Cardiac muscle cell (in vitro differentiated cells and primary cell): ENCODE measurements at regions not wholly inside any gene's neighbourhood (a gene's known extent, or its start where the extent isn't known, plus 50 kb on each side); places are given as distances from the start of the nearest gene placed in this dataset.

Experiments
- DNase-seq, 2 donors: peaks; one replicate each; pipeline versions ENCODE4 v3.0.0 to v3.0.0-alpha.2; 2010 to 2017; ENCODE audit warnings: low read depth in 1 of 2, low spot score in 1 of 2
- H3K27ac ChIP-seq: fragments of 200-600 bp; sonication (generic); 2 replicates; pipeline ENCODE4 v1.5.1; 2016
- H3K27me3 ChIP-seq: fragments of 200-600 bp; sonication (generic); 2 replicates; pipeline ENCODE4 v1.6.0; 2016; ENCODE audit warnings: control low read depth
- H3K36me3 ChIP-seq: fragments of 200-600 bp; sonication (generic); 2 replicates; pipeline ENCODE4 v1.5.1; 2016; ENCODE audit warnings: control low read depth
- H3K4me1 ChIP-seq: fragments of 200-600 bp; sonication (generic); 2 replicates; pipeline ENCODE4 v1.8.1; 2017; ENCODE audit warnings: low read depth, mild to moderate bottlenecking, mixed run types
- H3K4me3 ChIP-seq: fragments of 200-600 bp; sonication (generic); 2 replicates; pipeline ENCODE4 v1.5.1; 2016; ENCODE audit warnings: mild to moderate bottlenecking
- H3K9me3 ChIP-seq: fragments of 200-600 bp; sonication (generic); 2 replicates; pipeline ENCODE4 v1.5.1; 2017; ENCODE audit warnings: low read depth, mild to moderate bottlenecking, control low read depth
- CTCF ChIP-seq: IDR thresholded peaks from 2 replicates; pipeline ENCODE4 v1.5.1; 2012; ENCODE audit warnings: low read depth, mild to moderate bottlenecking, low read length

- Histone ChIP-seq H3K4me3 (no peak overlapping the region), H3K36me3 (no peaks in the 10 kb centered on the region), H3K27me3 (no peaks in the 10 kb centered on the region), H3K4me1 (no peaks in the 10 kb centered on the region), H3K27ac (no peak overlapping the region), H3K9me3 (no peaks in the 10 kb centered on the region)
- no peak for DNase-seq
- TF ChIP-seq CTCF: no peak
Measured at GRCh38 chr11:25612806-25613205, 719.1 kb upstream of the ANO3 start.

- no peak overlapping the region for H3K27ac ChIP-seq
- H3K9me3 ChIP-seq: no peaks in the 10 kb centered on the region
- H3K27me3 ChIP-seq: no peaks in the 10 kb centered on the region
- DNase-seq: no peak
- no peak overlapping the region for H3K4me3 ChIP-seq
- no peak for TF ChIP-seq CTCF
- H3K4me1 ChIP-seq: no peaks in the 10 kb centered on the region
- no peaks in the 10 kb centered on the region for H3K36me3 ChIP-seq
Measured at GRCh38 chr11:25613451-25613850, 718.5 kb upstream of the ANO3 start.

DNA sequence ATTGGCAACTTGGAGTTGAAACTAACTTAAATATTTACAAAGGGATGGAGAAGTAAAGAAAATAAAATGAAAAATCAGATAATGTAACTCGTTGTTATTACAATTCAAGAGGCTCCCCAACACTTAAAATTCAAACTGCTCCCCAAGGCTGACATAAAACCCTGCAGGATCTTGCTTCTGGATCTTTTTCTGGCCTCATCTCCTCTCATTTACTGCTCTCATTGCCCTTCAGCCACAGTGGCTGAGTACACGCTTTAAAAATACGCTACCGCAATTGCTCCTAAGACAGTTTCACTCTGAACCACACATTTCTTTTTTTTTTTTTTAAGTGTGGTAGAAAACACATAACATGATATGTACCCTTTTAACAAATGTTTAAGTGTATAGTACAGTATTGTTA is 718.1 kb upstream of the ANO3 start:
- no peaks in the 10 kb centered on the region for H3K9me3 ChIP-seq
- H3K36me3 ChIP-seq: no peaks in the 10 kb centered on the region
- H3K27me3 ChIP-seq: no peaks in the 10 kb centered on the region

GRCh38 chr11:25615069-25615468 is 716.9 kb upstream of the ANO3 start:
- TF ChIP-seq CTCF: no peak
- Histone ChIP-seq H3K36me3 (no peaks in the 10 kb centered on the region), H3K27ac (no peak overlapping the region), H3K4me1 (no peaks in the 10 kb centered on the region), H3K4me3 (no peak overlapping the region), H3K27me3 (no peaks in the 10 kb centered on the region), H3K9me3 (no peaks in the 10 kb centered on the region)
- no peak for DNase-seq

More for the DNA sequence above, 718.1 kb upstream of the ANO3 start:
- no peak for DNase-seq
- TF ChIP-seq CTCF: no peak
- H3K4me1 ChIP-seq: no peaks in the 10 kb centered on the region
- no peak overlapping the region for H3K4me3 ChIP-seq
- H3K27ac ChIP-seq: no peak overlapping the region

GRCh38 chr11:25615841-25616240 is 716.1 kb upstream of the ANO3 start:
- Histone ChIP-seq H3K27ac (no peak overlapping the region), H3K27me3 (no peaks in the 10 kb centered on the region), H3K4me3 (no peak overlapping the region), H3K4me1 (no peaks in the 10 kb centered on the region), H3K36me3 (no peaks in the 10 kb centered on the region), H3K9me3 (no peaks in the 10 kb centered on the region)
- no peak for TF ChIP-seq CTCF
- DNase-seq: no peak

DNA sequence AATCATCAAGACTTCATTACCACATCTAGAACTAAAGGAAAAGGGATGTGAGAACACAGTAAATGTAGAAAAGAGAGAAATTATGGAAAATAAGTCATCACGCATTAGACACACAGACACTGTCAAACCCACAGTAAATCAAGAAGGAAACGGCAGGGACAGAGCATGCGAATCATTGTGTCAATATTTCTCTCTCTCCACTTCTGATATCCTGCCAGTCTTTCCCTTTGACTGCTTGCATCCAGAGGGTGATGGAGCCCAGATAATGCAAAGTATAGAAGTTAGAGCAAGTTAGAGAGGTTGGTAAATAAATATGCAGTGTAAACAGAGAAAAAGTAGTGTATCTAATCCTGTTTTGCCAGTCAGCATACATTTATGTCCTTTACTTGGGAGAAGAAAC is 706.8 kb upstream of the ANO3 start:
- H3K27ac ChIP-seq: no peak overlapping the region
- no peak for DNase-seq
- H3K4me3 ChIP-seq: no peak overlapping the region
- no peaks in the 10 kb centered on the region for H3K36me3 ChIP-seq
- H3K27me3 ChIP-seq: no peaks in the 10 kb centered on the region
- no peak for TF ChIP-seq CTCF
- H3K9me3 ChIP-seq: no peaks in the 10 kb centered on the region
- no peaks in the 10 kb centered on the region for H3K4me1 ChIP-seq
